GM18873 (cell line): ENCODE measurements at regions not wholly inside any gene's neighbourhood (a gene's known extent, or its start where the extent isn't known, plus 50 kb on each side); places are given as distances from the start of the nearest gene placed in this dataset.

Experiments
- ATAC-seq: cut with Tn5 transposase; IDR thresholded peaks from one replicate; pipeline ENCODE4 v1.9.1; 2021; ENCODE audit warnings: mild to moderate bottlenecking, moderate library complexity, moderate number of reproducible peaks; ENCODE audit not compliant: unreplicated experiment, low FRiP score

DNA sequence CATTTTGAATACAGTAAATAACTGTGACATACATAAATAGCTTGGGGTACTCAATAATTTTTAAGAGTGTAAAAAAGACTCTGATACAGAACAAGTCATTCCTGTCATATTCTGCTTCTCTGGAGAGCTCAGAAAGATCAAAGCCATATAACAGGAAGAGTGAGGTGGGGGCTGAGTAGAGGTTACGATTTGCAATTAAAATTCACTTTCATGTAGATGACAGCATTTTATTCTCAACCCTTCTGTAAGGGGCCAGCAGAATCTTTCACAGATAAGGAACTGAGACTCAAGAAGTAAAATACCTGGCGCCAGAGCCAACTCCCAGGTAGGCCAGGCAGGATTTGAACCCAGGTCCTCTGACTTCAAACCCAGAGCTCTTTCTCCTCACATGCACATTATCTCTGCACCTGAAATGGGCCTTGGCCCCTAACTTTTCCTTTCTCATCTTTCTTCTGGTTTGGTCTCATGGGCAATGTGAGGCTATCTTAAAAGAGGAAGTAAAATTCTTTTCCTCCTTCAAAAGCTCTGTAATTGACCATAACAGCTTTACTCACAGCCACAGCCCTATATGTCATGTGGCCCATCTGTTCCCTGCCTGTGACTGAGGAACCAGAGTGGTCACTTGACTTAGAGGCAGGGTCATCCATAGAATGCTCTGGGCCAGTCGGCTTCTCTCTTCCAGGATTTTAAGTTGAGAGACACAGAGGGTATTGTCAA is 80.9 kb upstream of the SYT6 start:
- ATAC-seq: no peak

DNA sequence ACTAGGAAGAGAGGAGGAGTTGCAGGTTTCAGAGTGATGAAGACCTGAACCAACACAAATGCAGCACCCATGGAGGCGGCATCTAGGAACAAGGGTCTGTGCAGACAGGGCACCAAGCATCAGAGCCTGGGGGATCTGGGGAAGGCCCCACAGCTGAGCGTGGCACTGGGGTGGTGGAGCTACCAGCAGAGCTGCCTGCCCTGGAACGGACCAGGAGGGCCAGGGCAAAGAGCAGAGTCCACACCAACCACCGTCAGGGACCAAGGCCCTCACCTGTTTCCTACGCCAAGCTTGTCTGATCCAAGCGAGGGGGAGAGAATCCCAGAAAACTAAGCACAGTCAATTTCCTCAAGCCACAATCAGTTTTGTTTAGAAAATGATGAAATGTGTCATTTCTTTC is 79.0 kb upstream of the SYT6 start:
- ATAC-seq: no peak

DNA sequence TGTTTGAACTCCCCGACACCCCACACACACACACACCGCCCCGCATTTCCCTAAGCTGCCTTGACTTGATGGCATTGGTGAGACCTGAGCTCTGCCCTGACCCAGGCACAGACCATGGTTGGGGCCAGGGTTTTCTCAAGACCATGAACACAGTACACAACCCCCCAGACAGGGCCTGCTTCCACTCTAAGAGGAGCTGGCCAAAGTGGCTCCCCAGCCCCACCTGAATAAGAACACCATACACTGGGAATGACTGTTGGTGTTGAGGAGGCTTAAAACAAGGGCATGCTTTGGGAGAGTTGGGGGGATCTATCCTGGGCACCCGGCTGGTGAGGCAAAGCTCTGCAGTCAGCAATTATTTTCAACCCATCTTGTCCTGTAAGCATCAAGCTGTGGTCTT is 77.6 kb upstream of the SYT6 start:
- ATAC-seq: no peak

DNA sequence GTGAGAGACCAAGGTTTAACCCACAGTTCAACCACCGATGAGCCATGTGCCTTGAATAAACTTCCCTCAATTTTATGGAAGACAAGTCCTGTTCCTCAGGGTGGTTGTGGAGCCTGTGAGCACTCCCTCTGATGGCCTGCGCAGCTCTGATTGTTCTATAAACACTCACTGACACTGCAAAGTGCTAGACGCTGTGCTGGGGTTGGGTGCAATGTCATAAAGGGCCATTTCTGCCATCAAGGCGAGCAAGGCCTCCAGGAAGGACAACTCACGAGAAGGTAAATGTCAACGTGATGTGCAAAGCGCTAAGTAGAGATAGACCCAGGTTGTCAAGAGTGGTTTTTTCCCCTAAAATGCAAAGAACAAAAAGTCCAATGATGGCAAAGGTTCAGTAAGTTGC is 75.7 kb upstream of the SYT6 start:
- ATAC-seq: no peak

DNA sequence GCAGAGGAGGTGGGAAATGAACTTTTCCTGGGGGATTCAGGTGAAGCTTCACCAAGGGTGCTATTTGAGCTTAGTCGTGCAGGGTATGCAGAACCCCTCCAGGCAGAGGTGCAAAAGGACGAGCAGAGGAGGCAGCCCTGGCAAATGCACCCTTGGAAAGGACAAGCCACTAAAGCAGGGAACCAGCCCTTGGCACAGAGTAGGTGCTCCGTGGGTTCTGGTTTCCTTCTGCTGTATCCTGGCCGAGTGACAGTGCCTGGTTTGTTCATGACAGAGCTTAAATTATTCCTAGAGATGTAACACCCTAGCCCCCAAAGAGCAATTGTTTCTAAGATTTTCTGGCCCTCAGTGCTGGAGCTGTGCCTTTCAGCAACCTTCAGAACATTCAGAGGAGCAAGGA is 73.4 kb upstream of the SYT6 start:
- no peak for ATAC-seq

DNA sequence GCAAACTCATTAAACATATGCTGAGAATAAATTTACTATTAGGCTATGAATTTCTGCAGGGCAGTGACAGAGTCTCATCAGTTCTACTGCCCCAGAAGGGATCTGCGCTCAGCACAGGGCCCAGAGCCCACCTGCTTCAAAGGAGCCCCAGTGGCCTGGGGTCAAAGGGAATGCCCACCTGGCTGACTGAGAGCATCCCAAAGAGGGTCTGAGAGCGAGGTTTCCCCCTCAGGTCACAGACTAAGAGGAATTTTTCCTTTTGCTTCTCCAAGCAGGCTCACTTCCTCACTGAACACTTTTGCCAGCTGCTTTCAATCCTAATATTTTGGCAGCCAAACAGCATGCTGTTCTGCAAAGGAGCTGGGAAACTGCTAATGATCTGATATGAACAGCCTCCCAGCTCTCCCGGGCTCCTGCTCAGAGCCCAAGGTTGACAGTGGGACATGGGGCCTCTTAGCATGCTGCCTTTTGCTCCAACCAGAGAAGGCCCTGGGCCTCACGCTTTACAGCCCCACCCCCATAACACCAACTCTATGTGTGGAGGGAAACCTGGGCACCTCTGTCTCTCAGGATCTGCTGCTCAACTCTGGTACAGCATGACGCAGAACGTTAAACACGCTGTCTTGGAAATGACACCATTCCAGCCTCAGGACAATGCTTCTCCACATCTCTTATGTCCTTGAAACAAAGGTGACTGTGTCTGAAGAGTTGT is 70.7 kb upstream of the SYT6 start:
- ATAC-seq: no peak

DNA sequence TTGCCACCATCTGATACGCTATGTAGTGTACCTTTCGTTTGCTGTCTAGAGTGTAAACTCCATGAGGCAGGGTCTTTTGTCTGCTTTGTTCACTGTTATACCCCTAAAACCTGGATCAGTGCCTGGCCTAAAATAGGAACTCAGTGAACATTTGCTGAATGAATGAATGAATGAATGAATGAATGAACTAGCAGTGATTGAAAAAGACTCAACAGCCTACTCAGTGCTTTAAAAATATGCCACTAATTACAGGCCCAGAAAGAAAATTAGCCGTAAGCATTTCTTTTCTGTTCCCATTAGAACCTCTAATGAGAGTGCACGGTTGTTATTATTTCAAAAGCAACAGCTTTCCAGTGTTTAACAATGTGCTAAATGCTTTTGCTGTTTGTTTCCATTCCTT is 69.3 kb upstream of the SYT6 start:
- no peak for ATAC-seq

DNA sequence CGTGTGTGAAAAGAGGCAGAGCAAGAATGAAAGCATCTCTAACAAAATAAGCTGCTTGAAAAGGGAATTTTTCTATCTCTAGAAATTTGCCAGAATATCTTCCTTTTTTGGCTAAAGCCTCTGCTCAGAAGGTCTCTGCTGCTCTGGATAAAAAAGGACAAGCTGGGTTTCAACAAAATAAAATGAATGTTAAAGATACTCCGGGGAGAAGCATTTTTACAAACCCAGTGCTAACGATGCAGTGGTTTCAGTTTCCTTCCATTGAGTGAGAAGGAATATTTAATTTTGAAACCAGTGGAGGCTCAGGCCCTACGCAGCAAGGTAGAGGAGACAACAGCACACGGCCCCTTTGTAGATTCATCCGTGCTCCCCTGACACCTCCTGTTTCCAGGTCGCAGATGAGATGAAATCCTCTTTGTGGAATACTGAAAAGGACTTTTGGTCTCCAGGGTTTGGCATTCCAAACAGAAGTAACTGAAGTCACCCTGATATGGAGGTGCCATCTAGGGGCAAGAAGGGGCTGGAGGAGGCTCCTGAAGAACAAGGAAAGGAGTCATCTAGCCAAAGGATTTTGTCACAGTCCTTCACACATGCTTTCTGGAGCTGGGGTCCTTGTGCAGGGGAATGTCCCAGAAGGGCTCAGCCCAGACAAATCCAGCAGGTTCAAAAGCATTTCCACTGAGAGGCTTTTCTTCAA is 65.7 kb upstream of the SYT6 start:
- ATAC-seq: no peak

DNA sequence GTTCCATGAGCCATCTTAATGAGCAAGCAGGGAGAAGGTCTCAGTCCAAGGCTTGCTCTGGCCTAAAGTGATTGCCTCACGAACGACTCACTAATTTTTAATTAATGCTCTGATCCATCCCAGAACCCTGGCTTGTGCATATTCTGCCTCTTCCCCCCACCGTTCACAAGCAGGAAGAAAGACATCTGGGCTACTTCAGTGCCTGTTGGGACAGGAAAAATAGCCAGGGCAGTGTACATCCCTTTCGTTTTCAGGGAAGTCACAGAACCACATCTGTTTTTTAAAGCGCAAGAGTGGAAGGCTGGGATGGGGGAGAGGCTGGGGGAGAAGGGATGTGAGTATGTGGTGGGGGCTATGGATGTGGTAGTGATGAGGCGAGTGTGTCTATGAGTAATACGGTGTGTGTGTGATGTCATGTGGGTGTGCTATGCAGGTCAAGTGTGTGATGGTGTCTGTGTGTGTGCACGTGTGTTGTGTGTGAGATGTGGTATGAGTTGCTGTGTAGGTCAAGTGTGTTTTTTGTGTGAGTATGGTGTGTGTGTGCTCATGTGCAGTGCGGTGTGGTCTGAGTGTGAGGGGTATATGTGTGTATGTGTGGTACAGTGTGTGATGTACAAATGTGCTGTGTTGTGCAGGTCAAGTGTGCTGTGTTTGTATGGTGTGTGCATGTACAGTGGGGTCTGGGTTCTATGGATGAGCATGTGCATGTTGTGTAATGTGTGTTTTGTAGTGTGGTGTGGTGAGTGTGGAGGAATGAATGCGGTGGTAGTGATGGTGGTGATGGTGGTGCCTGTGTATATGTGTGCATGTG is 64.9 kb upstream of the SYT6 start:
- ATAC-seq: no peak

DNA sequence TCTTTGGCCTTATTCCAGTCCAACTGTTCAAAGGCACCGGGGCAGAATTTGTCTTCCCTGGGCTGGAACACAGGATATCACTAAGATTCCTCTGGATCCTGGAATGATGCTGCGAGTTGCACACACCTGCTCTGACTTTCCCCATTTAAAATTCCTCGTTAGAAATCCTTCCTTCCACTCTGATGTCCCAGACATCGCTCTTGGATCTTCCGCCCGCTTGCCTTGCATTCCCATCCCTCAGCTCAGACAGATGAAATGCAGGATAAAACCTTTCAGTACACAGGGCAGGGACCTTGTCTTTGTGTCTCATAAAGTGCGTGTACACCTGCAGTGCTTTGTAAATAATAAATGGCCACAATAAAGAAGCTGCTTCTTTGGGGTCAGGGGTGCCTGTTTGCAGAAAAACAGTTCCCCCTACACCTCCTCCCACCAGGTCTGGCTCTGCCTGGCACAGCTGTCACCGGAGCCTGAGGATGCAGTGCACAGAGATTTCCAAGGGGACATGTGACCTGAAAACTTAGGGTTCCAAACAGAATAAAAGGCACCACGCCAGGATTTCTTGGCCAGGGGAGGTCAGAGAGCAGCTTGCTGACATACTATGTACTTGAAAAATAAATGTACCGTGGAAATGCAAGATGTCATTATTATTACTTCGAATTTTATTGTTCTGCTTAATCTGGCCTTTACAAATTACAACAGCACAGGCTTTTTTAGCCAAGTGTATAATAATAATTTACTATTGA is 62.9 kb upstream of the SYT6 start:
- no peak for ATAC-seq

DNA sequence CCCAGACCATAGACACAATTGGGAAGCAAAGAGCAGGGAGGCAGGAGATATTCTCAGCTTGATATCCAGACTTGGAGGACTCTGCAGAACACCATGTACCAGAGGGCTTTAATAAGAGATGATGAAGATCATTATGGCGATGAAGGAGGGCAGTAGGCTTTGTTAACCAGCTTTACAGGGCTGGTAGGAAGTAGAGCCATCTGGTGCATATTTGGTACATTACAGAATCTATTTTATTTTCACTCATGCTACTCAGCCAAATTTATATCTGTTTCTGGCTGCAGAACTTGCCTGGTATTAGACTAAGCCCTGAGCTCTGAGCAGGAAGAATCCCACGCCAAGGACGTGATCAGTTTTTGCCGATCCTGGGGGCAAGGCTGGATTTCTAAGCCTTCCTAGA is 61.8 kb upstream of the SYT6 start:
- ATAC-seq: no peak

DNA sequence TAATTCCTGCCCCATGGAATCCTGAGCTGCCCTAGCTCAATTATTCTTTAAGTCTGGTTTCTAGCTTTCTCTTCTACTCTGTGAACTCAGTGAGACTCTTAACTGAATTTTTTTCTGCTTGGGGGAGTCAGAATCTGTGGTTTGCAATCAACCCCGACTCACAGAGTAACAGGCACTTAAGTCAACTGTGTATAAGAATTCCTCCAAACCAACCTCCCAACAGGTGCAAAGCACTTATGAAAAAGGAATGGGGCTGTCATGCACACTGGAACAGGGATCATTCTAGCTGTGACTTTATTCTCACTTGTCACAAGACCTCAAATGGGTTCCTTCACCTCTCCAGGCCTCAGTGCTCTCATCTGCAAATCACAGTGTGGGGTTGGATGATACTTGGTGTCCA is 60.3 kb upstream of the SYT6 start:
- ATAC-seq: no peak

DNA sequence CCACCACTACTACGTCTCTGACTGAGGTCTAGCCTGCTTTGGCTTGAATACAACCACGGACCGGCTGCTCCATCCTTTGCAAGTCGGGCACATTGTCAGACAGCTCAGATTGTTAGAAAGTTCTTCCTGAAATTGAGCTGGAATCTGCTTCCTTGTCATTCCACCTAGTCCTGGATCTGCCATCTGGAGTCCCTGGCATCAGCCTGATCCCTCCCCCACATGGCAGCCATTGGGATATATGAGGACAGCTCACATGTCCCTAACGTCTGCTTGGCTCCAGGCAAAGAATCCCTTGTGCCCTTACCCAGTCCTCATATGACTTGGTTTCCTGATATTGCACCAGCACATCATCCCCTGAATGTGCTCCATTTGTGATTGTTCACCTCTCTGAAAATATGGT is 56.3 kb upstream of the SYT6 start:
- ATAC-seq: no peak

DNA sequence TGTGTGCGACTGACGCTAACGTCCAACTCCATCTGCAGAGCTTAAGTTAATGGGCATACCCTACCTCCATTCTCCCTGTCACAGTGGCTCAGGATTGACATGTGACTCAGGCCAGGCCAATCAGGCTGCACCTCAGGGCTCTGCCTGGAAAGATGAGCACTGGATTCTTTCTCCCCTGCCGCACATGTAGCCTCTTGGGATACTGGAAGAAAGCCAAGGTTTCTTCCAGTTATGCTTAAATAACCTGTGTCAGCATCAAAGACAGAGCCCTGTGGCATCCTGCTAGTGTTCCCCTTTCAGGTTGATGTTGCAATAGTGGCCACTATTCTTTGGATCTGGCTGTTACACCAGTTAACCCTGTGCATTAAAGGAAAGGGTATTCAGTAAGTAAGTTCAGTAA is 55.0 kb upstream of the SYT6 start:
- no peak for ATAC-seq

DNA sequence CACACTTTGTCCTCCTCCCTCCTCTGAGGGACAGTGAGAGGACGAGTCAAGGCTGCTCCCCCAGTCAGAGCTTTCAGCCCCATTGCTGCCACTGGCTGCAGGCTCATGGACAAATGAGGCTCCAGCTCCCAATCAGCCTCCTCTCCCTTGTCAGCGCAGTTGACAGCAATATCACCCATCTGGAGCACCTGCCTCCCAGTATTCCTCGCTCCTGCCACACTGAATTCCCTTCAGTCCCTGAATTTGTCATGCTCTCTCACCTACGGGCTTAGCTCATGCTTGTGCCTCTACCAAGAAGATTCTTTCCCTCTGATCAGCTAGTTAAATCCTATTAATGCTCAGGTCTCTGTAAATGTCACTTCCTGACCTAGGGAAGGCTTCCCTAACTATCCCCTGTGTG is 54.4 kb upstream of the SYT6 start:
- ATAC-seq: no peak

DNA sequence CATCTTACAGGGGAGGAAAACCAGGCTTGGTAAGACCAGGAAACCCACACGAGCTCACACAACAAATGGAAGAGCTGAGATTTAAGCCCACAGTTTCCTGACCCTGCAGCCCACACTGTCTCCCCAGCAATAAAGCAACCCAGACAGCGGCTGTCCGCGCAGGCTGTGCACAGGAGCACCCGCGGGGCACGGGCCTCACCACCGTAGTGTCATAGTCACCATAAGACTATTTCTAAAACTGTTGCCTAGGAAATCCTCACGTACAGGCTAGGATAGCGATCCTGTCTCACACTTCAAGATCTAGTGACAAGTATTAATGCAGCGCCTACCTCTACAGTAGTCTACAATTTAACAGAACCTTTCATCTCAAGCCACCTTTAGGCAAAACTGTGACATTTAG is 54.0 kb upstream of the SYT6 start:
- ATAC-seq: no peak

DNA sequence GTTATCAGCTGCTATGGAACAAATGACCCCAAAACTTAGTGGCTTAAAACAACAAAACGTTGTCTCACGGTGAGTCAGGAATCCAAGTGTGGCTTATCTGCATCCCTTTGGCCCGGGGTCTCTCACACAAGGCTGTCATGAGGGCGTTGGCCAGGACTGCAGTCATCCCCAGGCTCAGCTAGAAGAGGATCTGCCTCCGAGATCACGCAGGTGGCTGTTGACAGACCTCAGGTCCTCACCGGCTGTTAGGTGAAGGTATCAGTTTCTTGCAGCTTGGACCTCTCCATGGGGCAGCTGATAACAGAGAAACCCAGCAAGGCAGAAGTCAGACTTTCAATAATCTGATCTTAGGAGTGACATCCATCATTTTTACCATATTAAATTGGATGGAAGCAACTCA is 52.7 kb upstream of the SYT6 start:
- no peak for ATAC-seq

DNA sequence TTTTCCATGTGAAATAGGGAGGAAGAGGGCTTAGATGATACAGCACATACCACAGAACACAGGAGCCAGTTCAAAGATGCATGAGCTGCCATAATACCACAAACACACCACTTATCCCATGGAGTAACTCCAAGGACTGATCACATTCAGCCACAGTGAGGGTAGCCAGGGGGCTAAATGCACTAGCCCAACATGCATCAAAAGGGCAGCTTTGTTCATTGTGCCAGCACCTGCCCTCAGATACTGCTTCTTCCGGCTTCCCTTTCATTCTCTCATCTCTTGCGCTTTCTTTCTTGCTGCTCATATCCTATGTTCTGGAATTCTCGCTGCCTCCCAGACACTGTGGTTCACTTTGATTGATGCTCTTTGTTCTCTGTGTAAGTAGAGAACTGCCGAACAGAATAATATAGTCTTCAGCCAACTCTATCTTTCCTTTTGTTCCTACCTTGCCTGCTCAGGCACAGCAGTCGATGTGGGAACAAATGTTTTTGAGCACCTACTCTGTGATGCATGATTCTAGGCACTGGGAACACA is 50.0 kb upstream of the SYT6 start:
- no peak for ATAC-seq
